Naive B cell (primary cell): ENCODE measurements at regions not wholly inside any gene's neighbourhood (a gene's known extent, or its start where the extent isn't known, plus 50 kb on each side); places are given as distances from the start of the nearest gene placed in this dataset.
A peak's percentile ranks its signal among the peaks of the same experiment; 100 is the strongest.

Experiments used
- ATAC-seq, 2 donors: fragments of 150-1000 bp; cut with Tn5 transposase; 2 replicates each; pipeline ENCODE4 v1.10.0; 2021; ENCODE audit warnings: low read depth in 2 of 2, mild to moderate bottlenecking in 2 of 2, moderate library complexity in 2 of 2
- DNase-seq: peaks from one replicate; pipeline ENCODE4 v3.0.0; 2022
- H3K27ac Mint-ChIP-seq, 6 donors: one replicate each; pipeline ENCODE4 v1.8.0; 2020 to 2022; ENCODE audit warnings: mild to moderate bottlenecking in 6 of 6, mixed read lengths in 6 of 6, moderate library complexity in 5 of 6, inconsistent platforms in 2 of 6
- H3K27me3 Mint-ChIP-seq, 3 donors: one replicate each; pipeline ENCODE4 v1.8.0; 2021 to 2022; ENCODE audit warnings: mixed read lengths in 3 of 3, mild to moderate bottlenecking in 1 of 3
- H3K36me3 Mint-ChIP-seq, 2 donors: one replicate each; pipeline ENCODE4 v1.8.0; 2020 to 2022; ENCODE audit warnings: mixed read lengths in 2 of 2, inconsistent platforms in 1 of 2, mild to moderate bottlenecking in 1 of 2
- H3K4me1 Mint-ChIP-seq, 3 donors: one replicate each; pipeline ENCODE4 v1.8.0; 2020 to 2022; ENCODE audit warnings: mixed read lengths in 3 of 3, inconsistent platforms in 1 of 3, mild to moderate bottlenecking in 1 of 3, moderate library complexity in 1 of 3
- H3K4me3 Mint-ChIP-seq, 8 donors: one replicate each; pipeline ENCODE4 v1.8.0; 2020 to 2022; ENCODE audit warnings: mild to moderate bottlenecking in 8 of 8, mixed read lengths in 8 of 8, moderate library complexity in 8 of 8, inconsistent platforms in 2 of 8
- H3K9me3 Mint-ChIP-seq, 7 donors: one replicate each; pipeline ENCODE4 v1.8.0; 2020 to 2022; ENCODE audit warnings: mixed read lengths in 7 of 7, mild to moderate bottlenecking in 5 of 7, inconsistent platforms in 2 of 7, moderate library complexity in 1 of 7

DNA sequence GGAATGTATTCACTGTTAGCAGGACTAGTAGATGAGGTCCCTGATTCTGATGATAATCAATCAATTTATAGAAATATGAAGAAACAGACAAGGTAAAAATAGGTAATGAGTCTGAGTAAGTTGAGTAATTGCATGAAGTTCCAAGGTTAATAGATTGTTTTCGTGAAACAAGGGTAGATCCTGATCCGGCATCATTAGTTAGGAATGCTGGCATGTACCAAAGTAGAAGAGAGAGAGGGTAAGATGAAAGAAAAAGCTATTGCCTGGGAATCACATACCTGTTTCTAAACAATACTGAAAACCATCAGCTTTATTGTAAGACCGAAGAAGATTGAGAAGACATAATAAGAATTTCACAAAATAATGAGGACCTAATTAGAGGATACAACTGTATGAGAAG is 118.1 kb upstream of the ARPP21 start:
- DNase-seq (no peak), ATAC-seq (no peak)
- no peaks in the 10 kb centered on the region for H3K36me3 Mint-ChIP-seq
- peaks cover 5 to 8% (median 7%) of the 10 kb centered on the region in 3 donors for H3K4me1 Mint-ChIP-seq
- H3K27me3 Mint-ChIP-seq, result no peaks in the 10 kb centered on the region
- H3K4me3 Mint-ChIP-seq, result no peak overlapping the region
- H3K27ac Mint-ChIP-seq, result no peak overlapping the region
- peaks cover 0 to 12% (median 4%) of the 10 kb centered on the region in 7 donors for H3K9me3 Mint-ChIP-seq

DNA sequence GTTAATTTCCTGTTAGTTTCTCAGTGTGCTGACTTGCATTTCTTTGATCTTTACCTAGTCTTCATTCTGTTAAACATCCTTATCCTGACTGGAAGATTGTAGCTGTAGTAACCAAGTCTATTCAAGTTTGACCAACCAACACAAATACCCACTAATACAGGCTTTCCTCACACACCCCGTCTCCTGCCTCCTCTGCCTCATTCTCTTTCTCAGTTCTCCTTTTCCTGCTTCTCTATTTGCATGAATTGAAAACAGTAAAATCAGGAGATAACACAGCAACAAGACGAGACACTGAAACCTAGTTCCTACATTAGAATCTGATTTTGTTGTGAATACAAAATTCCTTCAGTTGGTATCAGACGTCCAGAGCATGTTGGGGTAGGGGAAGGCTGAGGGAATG is 116.9 kb upstream of the ARPP21 start:
- H3K36me3 Mint-ChIP-seq, result no peaks in the 10 kb centered on the region
- H3K27me3 Mint-ChIP-seq, result no peaks in the 10 kb centered on the region
- DNase-seq, result peak; percentile 10
- peak overlapping the region in 1 of 8 donors; percentile 51 for H3K4me3 Mint-ChIP-seq
- peak overlapping the region in 2 of 6 donors; percentile 5 to 17 for H3K27ac Mint-ChIP-seq
- ATAC-seq, result peak; percentile 58 to 80
- peaks cover 5 to 8% (median 7%) of the 10 kb centered on the region in 3 donors for H3K4me1 Mint-ChIP-seq
- peaks cover 0 to 8% (median 2%) of the 10 kb centered on the region in 7 donors for H3K9me3 Mint-ChIP-seq

DNA sequence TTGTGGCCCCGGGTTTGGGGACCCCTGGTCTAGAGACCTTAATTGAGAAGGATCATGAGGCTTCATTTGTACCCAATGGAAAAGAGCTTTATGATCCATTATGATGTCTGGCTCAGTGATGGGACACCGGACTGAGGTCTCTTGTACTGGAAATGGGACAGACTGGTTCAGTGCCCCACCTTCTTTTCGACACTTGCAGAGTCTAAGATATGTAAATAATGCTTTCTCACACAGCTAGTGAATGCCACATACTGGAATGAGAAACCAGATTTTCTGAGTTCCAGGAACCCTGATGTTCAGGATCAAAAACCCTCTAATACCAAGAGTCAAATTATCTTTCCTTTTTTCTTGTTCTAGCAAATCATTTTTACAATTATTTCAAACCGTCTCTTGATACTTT is 116.3 kb upstream of the ARPP21 start:
- ATAC-seq (no peak), DNase-seq (no peak)
- no peak overlapping the region for H3K27ac Mint-ChIP-seq
- no peak overlapping the region for H3K4me3 Mint-ChIP-seq
- H3K9me3 Mint-ChIP-seq, result peaks cover 0 to 4% (median 0%) of the 10 kb centered on the region in 7 donors
- no peaks in the 10 kb centered on the region for H3K36me3 Mint-ChIP-seq
- H3K4me1 Mint-ChIP-seq, result peaks cover 5 to 8% (median 7%) of the 10 kb centered on the region in 3 donors
- no peaks in the 10 kb centered on the region for H3K27me3 Mint-ChIP-seq

DNA sequence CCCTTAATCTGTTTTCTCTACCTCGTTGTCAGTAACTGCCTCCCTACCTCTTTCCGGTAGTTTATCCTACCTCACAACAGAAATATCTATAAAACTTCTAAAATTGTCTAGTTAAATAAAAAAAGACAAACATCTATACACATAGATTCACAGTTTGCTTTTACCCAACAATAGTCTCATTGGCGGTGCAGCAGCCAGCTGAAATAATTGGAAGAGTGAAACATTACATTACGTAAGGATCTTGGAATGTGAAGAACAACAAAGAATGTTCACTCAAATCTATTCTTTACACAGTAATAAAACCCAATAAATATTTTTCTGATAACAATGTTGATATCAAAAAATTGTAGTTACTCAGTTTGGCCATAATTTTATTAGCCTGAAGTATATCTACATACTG is 115.5 kb upstream of the ARPP21 start:
- Mint-ChIP-seq H3K36me3 (no peaks in the 10 kb centered on the region), H3K9me3 (no peaks in the 10 kb centered on the region), H3K27me3 (peaks cover 0 to 5% (median 0%) of the 10 kb centered on the region in 3 donors), H3K4me3 (no peak overlapping the region), H3K27ac (no peak overlapping the region), H3K4me1 (peaks cover 5 to 8% (median 7%) of the 10 kb centered on the region in 3 donors)
- ATAC-seq (no peak), DNase-seq (no peak)

DNA sequence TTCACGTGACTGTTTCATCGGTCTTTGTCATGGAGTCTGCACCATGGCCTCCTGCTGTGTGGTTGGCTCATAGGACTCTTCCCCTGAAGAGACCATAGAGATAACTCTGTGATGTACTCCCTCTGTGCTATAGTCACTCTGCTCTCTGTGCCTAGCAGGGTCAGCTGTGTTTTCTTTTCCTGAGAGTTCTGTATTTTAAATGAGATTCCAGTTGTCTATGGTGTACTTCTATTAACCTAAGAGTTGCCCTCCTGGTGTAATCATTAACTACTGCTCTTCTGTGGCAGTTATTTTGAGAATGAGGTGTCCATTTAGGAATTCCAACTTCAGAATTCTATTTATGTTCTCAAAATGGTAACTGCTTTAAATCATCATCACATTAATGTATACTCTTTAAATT is 114.5 kb upstream of the ARPP21 start:
- ATAC-seq, result no peak
- Mint-ChIP-seq H3K27ac (no peak overlapping the region), H3K4me1 (peaks cover 5 to 8% (median 7%) of the 10 kb centered on the region in 3 donors), H3K36me3 (no peaks in the 10 kb centered on the region), H3K4me3 (no peak overlapping the region), H3K27me3 (peaks cover 0 to 6% (median 0%) of the 10 kb centered on the region in 3 donors), H3K9me3 (peaks cover 0 to under 1% (median 0%) of the 10 kb centered on the region in 7 donors)
- no peak for DNase-seq

DNA sequence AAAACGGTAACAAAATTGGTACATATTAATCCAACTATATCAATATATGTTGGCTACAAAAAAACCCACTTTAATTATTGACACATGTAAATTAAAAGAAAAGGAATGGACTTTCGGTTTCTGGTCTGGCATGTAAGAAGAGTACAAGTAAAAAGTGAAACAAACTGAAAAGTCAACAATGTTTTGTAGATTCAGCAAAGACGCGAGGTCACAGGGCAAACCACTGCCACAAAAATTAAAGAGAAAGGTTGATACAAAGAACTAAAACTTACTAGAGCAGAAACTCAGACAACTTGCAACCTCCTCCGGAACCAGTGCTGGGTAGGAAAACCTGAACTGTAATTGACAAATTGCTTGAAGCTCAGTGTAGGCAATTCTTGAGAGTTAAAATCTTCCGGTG is 110.6 kb upstream of the ARPP21 start:
- peaks cover 0 to 6% (median 0%) of the 10 kb centered on the region in 3 donors for H3K27me3 Mint-ChIP-seq
- H3K9me3 Mint-ChIP-seq, result peaks cover 0 to 1% (median 0%) of the 10 kb centered on the region in 7 donors
- H3K36me3 Mint-ChIP-seq, result no peaks in the 10 kb centered on the region
- no peaks in the 10 kb centered on the region for H3K4me1 Mint-ChIP-seq
- no peak overlapping the region for H3K27ac Mint-ChIP-seq
- DNase-seq, result no peak
- no peak overlapping the region for H3K4me3 Mint-ChIP-seq
- no peak for ATAC-seq

DNA sequence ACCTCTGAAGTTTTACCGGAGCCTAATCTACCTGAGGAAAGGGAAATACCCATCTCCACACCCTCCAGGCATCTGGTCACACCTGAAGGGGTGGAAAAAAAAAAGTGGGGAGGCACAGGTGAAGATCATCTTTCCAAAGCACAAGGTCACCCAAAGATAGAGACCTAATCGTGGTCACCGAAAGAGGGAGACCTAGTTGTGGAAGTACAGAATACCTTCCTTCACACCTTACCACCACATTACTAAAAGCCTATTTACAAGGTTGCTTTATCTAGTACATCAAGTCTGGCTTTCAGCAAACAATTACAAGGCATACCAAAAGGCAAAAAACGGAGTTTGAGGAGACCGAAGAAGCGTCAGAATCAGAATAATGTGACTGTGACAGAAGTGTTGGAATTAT is 110.0 kb upstream of the ARPP21 start:
- ATAC-seq (no peak), DNase-seq (no peak)
- no peaks in the 10 kb centered on the region for H3K36me3 Mint-ChIP-seq
- peaks cover 0 to 6% (median 0%) of the 10 kb centered on the region in 3 donors for H3K27me3 Mint-ChIP-seq
- no peak overlapping the region for H3K27ac Mint-ChIP-seq
- no peak overlapping the region for H3K4me3 Mint-ChIP-seq
- no peaks in the 10 kb centered on the region for H3K4me1 Mint-ChIP-seq
- H3K9me3 Mint-ChIP-seq, result peaks cover 0 to 1% (median 0%) of the 10 kb centered on the region in 7 donors

DNA sequence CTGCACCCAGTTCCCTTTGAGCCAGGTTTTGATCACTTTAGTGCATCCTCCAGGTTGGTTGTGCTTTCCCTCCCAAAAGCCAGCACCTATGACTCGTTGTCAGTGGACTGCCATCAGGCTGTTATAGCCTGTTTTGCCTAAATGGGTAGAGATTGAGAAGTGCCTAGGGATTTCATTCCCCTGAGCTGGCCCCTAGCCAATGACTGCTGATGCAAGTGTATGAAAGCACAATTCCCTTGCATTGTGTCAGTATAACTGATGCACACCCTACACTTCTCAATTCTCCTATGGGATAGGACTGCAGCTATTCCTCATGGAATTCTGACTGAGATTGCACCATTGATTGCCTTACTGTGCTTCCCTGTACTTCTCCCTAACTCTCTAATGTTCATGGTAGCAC is 102.1 kb upstream of the ARPP21 start:
- Mint-ChIP-seq H3K4me3 (no peak overlapping the region), H3K4me1 (no peaks in the 10 kb centered on the region), H3K27me3 (no peaks in the 10 kb centered on the region), H3K36me3 (no peaks in the 10 kb centered on the region), H3K9me3 (no peaks in the 10 kb centered on the region), H3K27ac (peak overlapping the region in 1 of 6 donors; percentile 36)
- DNase-seq (no peak), ATAC-seq (no peak)

DNA sequence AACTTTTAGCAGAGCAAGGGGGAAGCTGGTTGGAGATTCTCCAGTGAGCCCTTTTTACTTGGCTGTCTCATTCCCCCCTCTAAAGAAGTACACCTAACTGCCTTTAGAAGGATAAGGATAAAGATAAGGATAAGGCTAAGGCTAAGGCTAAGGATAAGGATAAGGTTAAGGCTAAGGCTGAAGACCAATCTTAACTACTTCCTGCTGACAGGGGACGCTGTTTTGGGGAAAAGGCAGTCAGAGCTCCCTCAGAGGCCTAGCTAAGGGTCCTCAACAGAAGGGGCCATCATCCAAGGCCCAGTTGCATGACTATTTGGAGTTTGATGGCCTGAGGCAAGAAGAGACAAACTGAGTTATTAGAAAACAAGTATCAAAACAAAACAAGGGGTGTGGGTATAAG is 94.3 kb upstream of the ARPP21 start:
- H3K4me3 Mint-ChIP-seq, result peak overlapping the region in 1 of 8 donors; percentile 24
- DNase-seq (no peak), ATAC-seq (no peak)
- no peak overlapping the region for H3K27ac Mint-ChIP-seq
- H3K36me3 Mint-ChIP-seq, result no peaks in the 10 kb centered on the region
- no peaks in the 10 kb centered on the region for H3K27me3 Mint-ChIP-seq
- no peaks in the 10 kb centered on the region for H3K4me1 Mint-ChIP-seq
- no peaks in the 10 kb centered on the region for H3K9me3 Mint-ChIP-seq

DNA sequence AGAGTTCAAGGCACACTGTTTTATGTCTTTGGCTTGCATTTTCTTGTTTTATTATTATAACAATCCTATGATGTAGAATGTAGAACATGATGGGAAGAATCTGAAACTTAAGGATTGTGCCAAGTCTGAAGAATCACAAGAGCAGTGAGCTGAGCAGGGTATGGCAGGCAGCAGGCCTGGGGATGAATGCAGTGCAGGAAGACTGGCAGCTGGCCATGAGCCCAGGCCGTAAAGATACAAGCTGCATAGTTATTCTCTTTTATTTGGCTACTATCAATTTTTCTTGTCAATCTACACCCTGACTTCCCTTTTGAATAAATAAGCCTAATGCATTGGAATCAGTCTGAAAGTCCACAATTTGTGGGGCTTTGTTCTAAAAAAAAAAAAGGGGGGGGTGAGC is 89.6 kb upstream of the ARPP21 start:
- Mint-ChIP-seq H3K36me3 (no peaks in the 10 kb centered on the region), H3K9me3 (no peaks in the 10 kb centered on the region), H3K27ac (no peak overlapping the region), H3K4me3 (no peak overlapping the region), H3K27me3 (no peaks in the 10 kb centered on the region), H3K4me1 (no peaks in the 10 kb centered on the region)
- ATAC-seq (no peak), DNase-seq (no peak)

DNA sequence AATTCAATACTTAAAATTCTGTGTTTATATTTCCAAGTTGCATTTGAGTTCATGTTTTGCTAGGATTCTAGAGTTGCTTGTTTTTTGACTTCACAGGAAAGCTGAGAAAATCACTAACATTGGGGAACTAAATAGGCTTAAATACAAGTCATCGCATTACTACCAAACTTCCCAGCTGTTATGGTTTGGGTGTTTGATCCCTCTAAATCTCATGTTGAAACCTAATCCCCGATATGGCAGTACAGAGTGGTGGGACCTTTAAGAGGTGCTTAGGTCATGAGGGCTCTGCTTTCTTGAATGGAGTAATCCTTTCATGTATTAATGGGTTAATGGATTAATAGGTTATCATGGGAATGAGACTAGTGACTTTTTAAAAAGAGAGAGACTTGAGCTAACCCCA is 77.2 kb upstream of the ARPP21 start:
- ATAC-seq (no peak), DNase-seq (no peak)
- peaks cover 5 to 20% (median 11%) of the 10 kb centered on the region in 7 donors for H3K9me3 Mint-ChIP-seq
- H3K36me3 Mint-ChIP-seq, result peaks cover 0 to 4% of the 10 kb centered on the region in 2 donors
- no peak overlapping the region for H3K27ac Mint-ChIP-seq
- H3K27me3 Mint-ChIP-seq, result no peaks in the 10 kb centered on the region
- no peaks in the 10 kb centered on the region for H3K4me1 Mint-ChIP-seq
- H3K4me3 Mint-ChIP-seq, result no peak overlapping the region

DNA sequence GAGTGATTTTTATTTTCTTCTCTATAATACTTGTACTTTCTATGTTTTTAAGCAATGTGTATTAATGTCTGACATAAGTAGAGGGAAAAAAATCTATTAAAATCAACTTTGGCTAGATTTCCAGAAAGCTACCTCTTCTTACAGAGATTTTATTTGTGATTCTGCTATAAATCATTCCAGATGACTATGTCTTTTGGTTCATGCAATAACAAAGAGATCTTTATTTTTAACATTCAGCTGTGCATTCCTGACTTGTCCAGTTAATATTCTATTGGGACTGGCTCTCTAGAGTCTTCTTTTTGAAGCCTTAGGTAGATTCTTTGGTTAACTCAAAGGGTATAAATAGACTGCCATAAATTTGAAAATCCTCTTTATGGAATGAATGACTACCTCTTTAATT is 74.3 kb upstream of the ARPP21 start:
- H3K36me3 Mint-ChIP-seq, result no peaks in the 10 kb centered on the region
- peaks cover 0 to 5% (median 0%) of the 10 kb centered on the region in 7 donors for H3K9me3 Mint-ChIP-seq
- H3K27ac Mint-ChIP-seq, result no peak overlapping the region
- H3K4me3 Mint-ChIP-seq, result no peak overlapping the region
- DNase-seq, result no peak
- H3K4me1 Mint-ChIP-seq, result no peaks in the 10 kb centered on the region
- H3K27me3 Mint-ChIP-seq, result no peaks in the 10 kb centered on the region
- ATAC-seq, result no peak
